GM12878 (cell line): ENCODE measurements at regions not wholly inside any gene's neighbourhood (a gene's known extent, or its start where the extent isn't known, plus 50 kb on each side); places are given as distances from the start of the nearest gene placed in this dataset.

Experiments used
- ATAC-seq: fragments of 200-7000 bp; cut with Tn5 transposase; 3 replicates; pipeline ENCODE4 v1.9.1; 2020; ENCODE audit warnings: mild to moderate bottlenecking, moderate library complexity
- BruUV-seq: library from RNA; stranded (reverse); fragments of 400-500 nt; replicated peaks from 2 replicates; lab custom pipeline; 2021; lab: Mats Ljungman, UMichigan
- CTCF ChIA-PET: fragments of 300-600 bp; sonication (Branson Sonifier 250); formaldehyde crosslinking; extraction: SDS; loops from one replicate; lab custom pipeline; 2021; ENCODE audit warnings: inconsistent platforms; lab: Yijun Ruan, JAX
- POLR2A ChIA-PET: fragments of 350-600 bp; formaldehyde crosslinking; extraction: SDS; loops from one replicate; lab custom pipeline; 2021; ENCODE audit warnings: inconsistent platforms; lab: Charles Lee
- RAD21 ChIA-PET: fragments of 300-600 bp; sonication (Branson Sonifier 250); formaldehyde crosslinking; loops from one replicate; lab custom pipeline; 2023; ENCODE audit warnings: antibody characterized with exemption; ENCODE audit not compliant: unreplicated experiment; lab: Charles Lee
- SMC1A ChIA-PET: fragments of 300-600 bp; sonication (Branson Sonifier 250); formaldehyde crosslinking; loops from one replicate; lab custom pipeline; 2023; ENCODE audit not compliant: unreplicated experiment, uncharacterized antibody; lab: Charles Lee
- DNase-seq: peaks from one replicate; pipeline ENCODE4 v3.0.0-alpha.2; 2011; ENCODE audit warnings: low read depth, low spot score
- FAIRE-seq: peaks from 3 replicates; lab custom pipeline; 2011; peaks lifted over from hg19 to GRCh38; lab: Jason Lieb, UNC
- H2AFZ ChIP-seq: 2 replicates; pipeline ENCODE4 v1.6.0; 2011; ENCODE audit warnings: low read depth, low read length, control low read depth; ENCODE audit not compliant: control insufficient read depth
- H3K27ac ChIP-seq: 2 replicates; pipeline ENCODE4 v1.5.1; 2011; ENCODE audit warnings: control low read depth; ENCODE audit not compliant: control insufficient read depth, insufficient read depth
- H3K27me3 ChIP-seq, 2 experiments: replicated peaks in 1 of 2; 2 replicates each; pipeline versions ENCODE4 v1.6.0 to v1.6.1; 2011; ENCODE audit warnings: low read length in 1 of 2; ENCODE audit not compliant: control insufficient read depth in 2 of 2, insufficient read depth in 2 of 2
- H3K36me3 ChIP-seq, 2 experiments: 2 replicates each; pipeline ENCODE4 v1.5.1; 2011; ENCODE audit warnings: low read length in 1 of 2; ENCODE audit not compliant: control insufficient read depth in 2 of 2, insufficient read depth in 2 of 2
- H3K4me1 ChIP-seq: 2 replicates; pipeline ENCODE4 v1.6.1; 2011; ENCODE audit warnings: mild to moderate bottlenecking, low read length, moderate library complexity, mixed read lengths; ENCODE audit not compliant: control insufficient read depth, insufficient read depth
- H3K4me2 ChIP-seq: 2 replicates; pipeline ENCODE4 v1.6.0; 2011; ENCODE audit warnings: control low read depth; ENCODE audit not compliant: control insufficient read depth, insufficient read depth
- H3K4me3 ChIP-seq: fragments of 200-600 bp; sonication (generic); 2 replicates; pipeline ENCODE4 v1.5.1; 2016
- H3K79me2 ChIP-seq: 2 replicates; pipeline ENCODE4 v1.6.0; 2011; ENCODE audit warnings: low read length; ENCODE audit not compliant: control insufficient read depth, insufficient read depth
- H3K9ac ChIP-seq: 2 replicates; pipeline ENCODE4 v1.8.0; 2011; ENCODE audit warnings: low read length, control low read depth, mixed read lengths; ENCODE audit not compliant: control insufficient read depth, insufficient read depth
- H3K9me3 ChIP-seq: replicated peaks from 3 replicates; pipeline ENCODE4 v1.5.1; 2011; ENCODE audit warnings: mild to moderate bottlenecking, low read length; ENCODE audit not compliant: control insufficient read depth, insufficient read depth
- H4K20me1 ChIP-seq: 2 replicates; pipeline ENCODE4 v1.6.0; 2011; ENCODE audit not compliant: control insufficient read depth, insufficient read depth
- ASH2L ChIP-seq: fragments of 300-600, 200-600 bp; sonication (generic); IDR thresholded peaks from 2 replicates; pipeline ENCODE4 v1.6.1; 2017; ENCODE audit warnings: low read depth, mild to moderate bottlenecking, borderline replicate concordance
- CREB1 ChIP-seq: IDR thresholded peaks from 2 replicates; pipeline ENCODE4 v1.6.1; 2012; ENCODE audit warnings: low read depth, mild to moderate bottlenecking, inconsistent platforms
- CREM ChIP-seq: IDR thresholded peaks from 2 replicates; pipeline ENCODE4 v1.6.1; 2014; ENCODE audit warnings: antibody characterized with exemption, low read depth
- EGR1 ChIP-seq, 2 experiments: IDR thresholded peaks; 1 replicate in 1 of 2; 2 replicates in 1 of 2; pipeline ENCODE4 v1.6.1; 2011 to 2012; ENCODE audit warnings: low read depth in 2 of 2, low read length in 2 of 2, borderline replicate concordance in 1 of 2, mild to moderate bottlenecking in 1 of 2, moderate library complexity in 1 of 2
- HDAC6 ChIP-seq: fragments of 200-600 bp; sonication (generic); IDR thresholded peaks from one replicate; pipeline ENCODE4 v1.8.0; 2017; ENCODE audit warnings: antibody characterized with exemption; ENCODE audit not compliant: unreplicated experiment
- MTA3 ChIP-seq: IDR thresholded peaks from 2 replicates; pipeline ENCODE4 v1.6.1; 2012; ENCODE audit warnings: low read length, inconsistent platforms, borderline replicate concordance
- PML ChIP-seq: IDR thresholded peaks from 2 replicates; pipeline ENCODE4 v1.6.1; 2012; ENCODE audit warnings: low read length, inconsistent platforms
- SIN3A ChIP-seq: IDR thresholded peaks from 2 replicates; pipeline ENCODE4 v1.6.1; 2012; ENCODE audit warnings: low read depth, low read length, improper control_type of control experiment
- TBL1XR1 ChIP-seq: IDR thresholded peaks from 2 replicates; pipeline ENCODE4 v1.6.1; 2012; ENCODE audit warnings: low read depth, low read length, improper control_type of control experiment
- TCF12 ChIP-seq: IDR thresholded peaks from 2 replicates; pipeline ENCODE4 v1.6.1; 2011; ENCODE audit warnings: low read depth, mild to moderate bottlenecking, low read length
- WGBS: methylation state at CpG from one replicate; pipeline ENCODE4 v1.1.6; 2016; ENCODE audit warnings: low lambda C conversion rate; ENCODE audit not compliant: insufficient replicate concordance, insufficient coverage; ENCODE audit errors: missing lambda C conversion rate; 5-methylcytosine and 5-hydroxymethylcytosine counted together
- in situ Hi-C: fragments of 300-500 bp; cut with MboI; formaldehyde crosslinking; loops from 9 replicates; pipeline ENCODE4 v1.14.3; 2018; ENCODE audit warnings: mixed read lengths
- intact Hi-C: fragments of 100-400 bp; cut with micrococcal nuclease; formaldehyde crosslinking; loops from one replicate; pipeline ENCODE4 v1.14.2; 2022; ENCODE audit not compliant: unreplicated experiment
- TF ChIP-seq, protein P1 (sequence below): fragments of 450-650 bp; IDR thresholded peaks from 2 replicates; pipeline ENCODE4 v1.6.1; 2018; ENCODE audit warnings: borderline replicate concordance, mild to moderate bottlenecking; ENCODE audit not compliant: partially characterized antibody
- TF ChIP-seq, protein P2 (sequence below): fragments of 450-650 bp; conservative IDR thresholded peaks from 2 replicates; pipeline ENCODE4 v1.6.1; 2017; ENCODE audit warnings: mild to moderate bottlenecking, moderate library complexity
- TF ChIP-seq, protein P3 (sequence below): IDR thresholded peaks from 2 replicates; pipeline ENCODE4 v1.6.1; 2012; ENCODE audit warnings: low read length, inconsistent platforms

DNA sequence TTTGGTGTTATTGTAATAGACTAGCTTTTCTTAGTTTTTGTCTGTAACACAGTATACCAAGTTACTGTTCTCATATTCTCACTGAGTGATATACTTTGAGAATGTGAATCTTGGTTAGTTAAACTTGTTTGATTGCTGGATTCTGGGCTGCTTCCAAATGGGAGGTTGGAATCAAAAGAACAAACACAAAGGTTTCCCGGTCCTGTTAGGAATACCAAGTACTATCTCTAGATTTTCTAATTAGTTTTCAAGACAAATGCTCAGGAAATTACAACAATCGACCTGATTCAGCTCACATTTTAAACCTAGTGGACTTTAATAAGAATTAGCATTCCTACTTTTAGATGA, 244.3 kb downstream of the CSNK1G3 start:
- WGBS, result 5% methylated on average over 2 of the region's 2 CpGs
- BruUV-seq, result no TSS peak
- no peaks in the 10 kb centered on the region for H3K9me3 ChIP-seq
- H2AFZ ChIP-seq, result no peak overlapping the region
- no peaks in the 10 kb centered on the region for H3K79me2 ChIP-seq
- FAIRE-seq, result no peak
- no peaks in the 10 kb centered on the region for H4K20me1 ChIP-seq
- no peaks in the 10 kb centered on the region for H3K36me3 ChIP-seq
- H3K27me3 ChIP-seq, result no peaks in the 10 kb centered on the region
- no peak overlapping the region for H3K27ac ChIP-seq
- POLR2A ChIA-PET, result interaction anchor here (0.7 kb wide), 1 partner anchor 60 kb away, joined by 3 read pairs; no protein-coding TSS in a partner anchor
- no peak overlapping the region for H3K4me3 ChIP-seq
- no peak overlapping the region for H3K9ac ChIP-seq
- SMC1A ChIA-PET, result no interaction called here
- DNase-seq, result no peak
- intact Hi-C loops, result no loop called here
- no peaks in the 10 kb centered on the region for H3K4me1 ChIP-seq
- H3K4me2 ChIP-seq, result no peak overlapping the region
- CTCF ChIA-PET, result no interaction called here
- no peak for ATAC-seq
- no peak for TF ChIP-seq PML
- no peak for TF ChIP-seq CREB1
- TF ChIP-seq HDAC6, result no peak
- TF ChIP-seq ASH2L, result no peak
- TF ChIP-seq TCF12, result no peak
- in situ Hi-C loops, result no loop called here
- RAD21 ChIA-PET, result no interaction called here

DNA sequence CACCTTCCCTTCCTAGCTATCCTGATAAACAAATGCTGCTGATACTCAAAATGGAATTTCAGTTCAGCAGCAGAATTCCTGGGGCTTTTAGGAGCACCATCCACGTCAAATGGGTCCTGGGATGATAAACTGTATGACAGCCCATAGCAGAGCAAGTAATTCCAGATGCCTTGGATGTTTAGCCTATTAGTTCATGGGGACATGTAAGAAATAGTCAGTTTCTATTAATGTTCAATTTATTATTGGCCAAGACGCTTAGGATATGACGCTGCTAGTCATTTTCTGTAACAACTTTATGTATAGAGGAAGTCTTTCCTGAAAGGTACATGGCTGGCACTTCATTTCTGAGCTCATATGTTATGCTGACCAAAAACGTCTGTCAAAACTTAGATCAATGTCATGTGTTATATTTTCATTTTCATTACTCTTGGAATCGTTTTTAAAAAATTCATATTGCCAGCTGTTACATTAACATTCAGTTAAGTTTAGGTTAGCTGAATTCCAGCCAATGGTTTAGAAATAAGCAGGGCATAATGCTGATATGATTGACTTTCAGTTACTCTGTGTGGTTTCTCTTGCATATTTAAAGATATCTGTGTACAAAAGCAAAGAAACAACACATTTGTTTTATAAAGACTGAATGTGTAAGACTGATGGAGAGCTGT, 243.8 kb downstream of the CSNK1G3 start:
- no peak overlapping the region for H3K27ac ChIP-seq
- no peaks in the 10 kb centered on the region for H3K9me3 ChIP-seq
- intact Hi-C loops (no loop called here), in situ Hi-C loops (no loop called here)
- H3K36me3 ChIP-seq, result no peaks in the 10 kb centered on the region
- BruUV-seq, result no TSS peak
- SMC1A ChIA-PET, result no interaction called here
- 27% methylated on average over 5 of the region's 5 CpGs for WGBS
- no peaks in the 10 kb centered on the region for H3K27me3 ChIP-seq
- H3K9ac ChIP-seq, result no peak overlapping the region
- no peaks in the 10 kb centered on the region for H3K79me2 ChIP-seq
- no peak overlapping the region for H3K4me2 ChIP-seq
- H3K4me1 ChIP-seq, result no peaks in the 10 kb centered on the region
- RAD21 ChIA-PET, result no interaction called here
- POLR2A ChIA-PET, result interaction anchor here (0.7 kb wide), 1 partner anchor 60 kb away, joined by 3 read pairs; no protein-coding TSS in a partner anchor
- no peak overlapping the region for H3K4me3 ChIP-seq
- no peak for DNase-seq
- no peak overlapping the region for H2AFZ ChIP-seq
- CTCF ChIA-PET, result no interaction called here
- no peaks in the 10 kb centered on the region for H4K20me1 ChIP-seq
- ATAC-seq, result no peak
- no peak for FAIRE-seq
- TF ChIP-seq SIN3A (no peak), TBL1XR1 (no peak), MTA3 (no peak), CREM (no peak), EGR1 (IDR thresholded peaks at IDR 0.05; ENCODE audit: borderline replicate concordance in 1 of 2, low read depth in 2 of 2, low read length in 2 of 2) (no peak)
- TF ChIP-seq, protein P1, sequence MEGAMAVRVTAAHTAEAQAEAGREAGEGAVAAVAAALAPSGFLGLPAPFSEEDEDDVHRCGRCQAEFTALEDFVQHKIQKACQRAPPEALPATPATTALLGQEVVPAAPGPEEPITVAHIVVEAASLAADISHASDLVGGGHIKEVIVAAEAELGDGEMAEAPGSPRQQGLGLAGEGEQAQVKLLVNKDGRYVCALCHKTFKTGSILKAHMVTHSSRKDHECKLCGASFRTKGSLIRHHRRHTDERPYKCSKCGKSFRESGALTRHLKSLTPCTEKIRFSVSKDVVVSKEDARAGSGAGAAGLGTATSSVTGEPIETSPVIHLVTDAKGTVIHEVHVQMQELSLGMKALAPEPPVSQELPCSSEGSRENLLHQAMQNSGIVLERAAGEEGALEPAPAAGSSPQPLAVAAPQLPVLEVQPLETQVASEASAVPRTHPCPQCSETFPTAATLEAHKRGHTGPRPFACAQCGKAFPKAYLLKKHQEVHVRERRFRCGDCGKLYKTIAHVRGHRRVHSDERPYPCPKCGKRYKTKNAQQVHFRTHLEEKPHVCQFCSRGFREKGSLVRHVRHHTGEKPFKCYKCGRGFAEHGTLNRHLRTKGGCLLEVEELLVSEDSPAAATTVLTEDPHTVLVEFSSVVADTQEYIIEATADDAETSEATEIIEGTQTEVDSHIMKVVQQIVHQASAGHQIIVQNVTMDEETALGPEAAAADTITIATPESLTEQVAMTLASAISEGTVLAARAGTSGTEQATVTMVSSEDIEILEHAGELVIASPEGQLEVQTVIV, result no peak
- TF ChIP-seq, protein P2, sequence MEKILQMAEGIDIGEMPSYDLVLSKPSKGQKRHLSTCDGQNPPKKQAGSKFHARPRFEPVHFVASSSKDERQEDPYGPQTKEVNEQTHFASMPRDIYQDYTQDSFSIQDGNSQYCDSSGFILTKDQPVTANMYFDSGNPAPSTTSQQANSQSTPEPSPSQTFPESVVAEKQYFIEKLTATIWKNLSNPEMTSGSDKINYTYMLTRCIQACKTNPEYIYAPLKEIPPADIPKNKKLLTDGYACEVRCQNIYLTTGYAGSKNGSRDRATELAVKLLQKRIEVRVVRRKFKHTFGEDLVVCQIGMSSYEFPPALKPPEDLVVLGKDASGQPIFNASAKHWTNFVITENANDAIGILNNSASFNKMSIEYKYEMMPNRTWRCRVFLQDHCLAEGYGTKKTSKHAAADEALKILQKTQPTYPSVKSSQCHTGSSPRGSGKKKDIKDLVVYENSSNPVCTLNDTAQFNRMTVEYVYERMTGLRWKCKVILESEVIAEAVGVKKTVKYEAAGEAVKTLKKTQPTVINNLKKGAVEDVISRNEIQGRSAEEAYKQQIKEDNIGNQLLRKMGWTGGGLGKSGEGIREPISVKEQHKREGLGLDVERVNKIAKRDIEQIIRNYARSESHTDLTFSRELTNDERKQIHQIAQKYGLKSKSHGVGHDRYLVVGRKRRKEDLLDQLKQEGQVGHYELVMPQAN, result no peak
- TF ChIP-seq, protein P3, sequence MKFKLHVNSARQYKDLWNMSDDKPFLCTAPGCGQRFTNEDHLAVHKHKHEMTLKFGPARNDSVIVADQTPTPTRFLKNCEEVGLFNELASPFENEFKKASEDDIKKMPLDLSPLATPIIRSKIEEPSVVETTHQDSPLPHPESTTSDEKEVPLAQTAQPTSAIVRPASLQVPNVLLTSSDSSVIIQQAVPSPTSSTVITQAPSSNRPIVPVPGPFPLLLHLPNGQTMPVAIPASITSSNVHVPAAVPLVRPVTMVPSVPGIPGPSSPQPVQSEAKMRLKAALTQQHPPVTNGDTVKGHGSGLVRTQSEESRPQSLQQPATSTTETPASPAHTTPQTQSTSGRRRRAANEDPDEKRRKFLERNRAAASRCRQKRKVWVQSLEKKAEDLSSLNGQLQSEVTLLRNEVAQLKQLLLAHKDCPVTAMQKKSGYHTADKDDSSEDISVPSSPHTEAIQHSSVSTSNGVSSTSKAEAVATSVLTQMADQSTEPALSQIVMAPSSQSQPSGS, result no peak
